GM12878 (cell line): ENCODE measurements at regions not wholly inside any gene's neighbourhood (a gene's known extent, or its start where the extent isn't known, plus 50 kb on each side); places are given as distances from the start of the nearest gene placed in this dataset.

Experiments used
- ATAC-seq: fragments of 200-7000 bp; cut with Tn5 transposase; 3 replicates; pipeline ENCODE4 v1.9.1; 2020; ENCODE audit warnings: mild to moderate bottlenecking, moderate library complexity
- BruUV-seq: library from RNA; stranded (reverse); fragments of 400-500 nt; replicated peaks from 2 replicates; lab custom pipeline; 2021; lab: Mats Ljungman, UMichigan
- CTCF ChIA-PET: fragments of 300-600 bp; sonication (Branson Sonifier 250); formaldehyde crosslinking; extraction: SDS; loops from one replicate; lab custom pipeline; 2021; ENCODE audit warnings: inconsistent platforms; lab: Yijun Ruan, JAX
- POLR2A ChIA-PET: fragments of 350-600 bp; formaldehyde crosslinking; extraction: SDS; loops from one replicate; lab custom pipeline; 2021; ENCODE audit warnings: inconsistent platforms; lab: Charles Lee
- RAD21 ChIA-PET: fragments of 300-600 bp; sonication (Branson Sonifier 250); formaldehyde crosslinking; loops from one replicate; lab custom pipeline; 2023; ENCODE audit warnings: antibody characterized with exemption; ENCODE audit not compliant: unreplicated experiment; lab: Charles Lee
- SMC1A ChIA-PET: fragments of 300-600 bp; sonication (Branson Sonifier 250); formaldehyde crosslinking; loops from one replicate; lab custom pipeline; 2023; ENCODE audit not compliant: unreplicated experiment, uncharacterized antibody; lab: Charles Lee
- DNase-seq: peaks from one replicate; pipeline ENCODE4 v3.0.0-alpha.2; 2011; ENCODE audit warnings: low read depth, low spot score
- FAIRE-seq: peaks from 3 replicates; lab custom pipeline; 2011; peaks lifted over from hg19 to GRCh38; lab: Jason Lieb, UNC
- H2AFZ ChIP-seq: 2 replicates; pipeline ENCODE4 v1.6.0; 2011; ENCODE audit warnings: low read depth, low read length, control low read depth; ENCODE audit not compliant: control insufficient read depth
- H3K27ac ChIP-seq: 2 replicates; pipeline ENCODE4 v1.5.1; 2011; ENCODE audit warnings: control low read depth; ENCODE audit not compliant: control insufficient read depth, insufficient read depth
- H3K27me3 ChIP-seq, 2 experiments: replicated peaks in 1 of 2; 2 replicates each; pipeline versions ENCODE4 v1.6.0 to v1.6.1; 2011; ENCODE audit warnings: low read length in 1 of 2; ENCODE audit not compliant: control insufficient read depth in 2 of 2, insufficient read depth in 2 of 2
- H3K36me3 ChIP-seq, 2 experiments: 2 replicates each; pipeline ENCODE4 v1.5.1; 2011; ENCODE audit warnings: low read length in 1 of 2; ENCODE audit not compliant: control insufficient read depth in 2 of 2, insufficient read depth in 2 of 2
- H3K4me1 ChIP-seq: 2 replicates; pipeline ENCODE4 v1.6.1; 2011; ENCODE audit warnings: mild to moderate bottlenecking, low read length, moderate library complexity, mixed read lengths; ENCODE audit not compliant: control insufficient read depth, insufficient read depth
- H3K4me2 ChIP-seq: 2 replicates; pipeline ENCODE4 v1.6.0; 2011; ENCODE audit warnings: control low read depth; ENCODE audit not compliant: control insufficient read depth, insufficient read depth
- H3K4me3 ChIP-seq: fragments of 200-600 bp; sonication (generic); 2 replicates; pipeline ENCODE4 v1.5.1; 2016
- H3K79me2 ChIP-seq: 2 replicates; pipeline ENCODE4 v1.6.0; 2011; ENCODE audit warnings: low read length; ENCODE audit not compliant: control insufficient read depth, insufficient read depth
- H3K9ac ChIP-seq: 2 replicates; pipeline ENCODE4 v1.8.0; 2011; ENCODE audit warnings: low read length, control low read depth, mixed read lengths; ENCODE audit not compliant: control insufficient read depth, insufficient read depth
- H3K9me3 ChIP-seq: replicated peaks from 3 replicates; pipeline ENCODE4 v1.5.1; 2011; ENCODE audit warnings: mild to moderate bottlenecking, low read length; ENCODE audit not compliant: control insufficient read depth, insufficient read depth
- H4K20me1 ChIP-seq: 2 replicates; pipeline ENCODE4 v1.6.0; 2011; ENCODE audit not compliant: control insufficient read depth, insufficient read depth
- ATF7 ChIP-seq: fragments of 450-650 bp; IDR thresholded peaks from 2 replicates; pipeline ENCODE4 v1.6.1; 2016; ENCODE audit warnings: low read depth, mild to moderate bottlenecking
- BMI1 ChIP-seq: fragments of 450-650 bp; IDR thresholded peaks from 2 replicates; pipeline ENCODE4 v1.6.1; 2016; ENCODE audit warnings: mild to moderate bottlenecking, moderate library complexity, borderline replicate concordance
- CEBPB ChIP-seq, 2 experiments: fragments of 150-350 bp in 1 of 2; IDR thresholded peaks; 2 replicates each; pipeline ENCODE4 v1.6.1; 2012 to 2014; ENCODE audit warnings: low read depth in 2 of 2, low read length in 2 of 2, borderline replicate concordance in 1 of 2, inconsistent platforms in 1 of 2
- RBBP5 ChIP-seq: fragments of 200-600 bp; sonication (generic); conservative IDR thresholded peaks from 2 replicates; pipeline ENCODE4 v1.6.1; 2016
- SMARCA5 ChIP-seq: fragments of 450-650 bp; IDR thresholded peaks from 2 replicates; pipeline ENCODE4 v1.6.1; 2017; ENCODE audit warnings: mild to moderate bottlenecking
- WGBS: methylation state at CpG from one replicate; pipeline ENCODE4 v1.1.6; 2016; ENCODE audit warnings: low lambda C conversion rate; ENCODE audit not compliant: insufficient replicate concordance, insufficient coverage; ENCODE audit errors: missing lambda C conversion rate; 5-methylcytosine and 5-hydroxymethylcytosine counted together
- in situ Hi-C: fragments of 300-500 bp; cut with MboI; formaldehyde crosslinking; loops from 9 replicates; pipeline ENCODE4 v1.14.3; 2018; ENCODE audit warnings: mixed read lengths
- intact Hi-C: fragments of 100-400 bp; cut with micrococcal nuclease; formaldehyde crosslinking; loops from one replicate; pipeline ENCODE4 v1.14.2; 2022; ENCODE audit not compliant: unreplicated experiment
- TF ChIP-seq, protein P1 (sequence below): IDR thresholded peaks from 2 replicates; pipeline ENCODE4 v1.6.1; 2011; ENCODE audit warnings: borderline replicate concordance, low read depth, mild to moderate bottlenecking, moderate library complexity, mixed read lengths, low read length; ENCODE audit not compliant: insufficient read depth; ENCODE audit errors: extremely low read length
- TF ChIP-seq, protein P2 (sequence below): IDR thresholded peaks from 2 replicates; pipeline ENCODE4 v1.6.1; 2012; ENCODE audit warnings: low read length, inconsistent platforms
- TF ChIP-seq, protein P3 (sequence below): fragments of 450-650 bp; IDR thresholded peaks from 2 replicates; pipeline ENCODE4 v1.6.1; 2017; ENCODE audit warnings: mild to moderate bottlenecking, moderate library complexity
- TF ChIP-seq, protein P4 (sequence below): fragments of 450-650 bp; IDR thresholded peaks from 2 replicates; pipeline ENCODE4 v1.6.1; 2017; ENCODE audit warnings: mild to moderate bottlenecking, low read depth, inconsistent platforms; ENCODE audit not compliant: poor library complexity, severe bottlenecking
- TF ChIP-seq, protein P5 (sequence below): IDR thresholded peaks from 2 replicates; pipeline ENCODE4 v1.6.1; 2012; ENCODE audit warnings: improper control_type of control experiment, low read depth, low read length; ENCODE audit not compliant: insufficient replicate concordance

DNA sequence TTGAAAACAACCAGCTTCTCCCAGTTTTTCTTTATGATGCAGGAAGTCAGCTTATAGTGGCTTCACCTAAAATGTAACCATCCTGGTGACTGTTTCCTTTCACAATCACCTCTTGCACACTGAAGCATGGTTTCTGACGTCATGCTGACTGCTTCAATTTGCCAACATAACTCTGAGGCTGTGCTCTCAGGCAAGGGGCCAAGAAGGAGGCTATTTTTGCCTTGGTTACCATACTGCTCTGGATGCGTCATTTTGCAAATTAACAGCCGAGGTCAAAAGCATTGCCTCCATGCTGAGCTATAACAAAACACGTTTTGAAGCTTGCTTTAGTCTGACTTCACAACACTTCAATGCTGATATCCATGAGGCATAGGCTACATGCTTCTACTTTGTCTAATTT lies 397.8 kb downstream of the METTL4 start:
- WGBS: 14% methylated on average over 4 of the region's 4 CpGs
- POLR2A ChIA-PET: no interaction called here
- Histone ChIP-seq H3K4me2 (no peak overlapping the region), H3K9ac (no peak overlapping the region), H3K27me3 (no peaks in the 10 kb centered on the region), H3K27ac (no peak overlapping the region), H3K4me3 (no peak overlapping the region), H3K9me3 (no peaks in the 10 kb centered on the region), H3K36me3 (no peaks in the 10 kb centered on the region), H2AFZ (no peak overlapping the region), H3K4me1 (no peaks in the 10 kb centered on the region), H4K20me1 (no peaks in the 10 kb centered on the region), H3K79me2 (no peaks in the 10 kb centered on the region)
- SMC1A ChIA-PET: interaction anchor here (0.8 kb wide), 1 partner anchor 17 kb away, joined by 3 read pairs; no protein-coding TSS in a partner anchor
- no TSS peak for BruUV-seq
- no peak for DNase-seq
- FAIRE-seq: no peak
- in situ Hi-C loops (no loop called here), intact Hi-C loops (no loop called here)
- RAD21 ChIA-PET: no interaction called here
- CTCF ChIA-PET: no interaction called here
- ATAC-seq: no peak
- TF ChIP-seq, protein P1, sequence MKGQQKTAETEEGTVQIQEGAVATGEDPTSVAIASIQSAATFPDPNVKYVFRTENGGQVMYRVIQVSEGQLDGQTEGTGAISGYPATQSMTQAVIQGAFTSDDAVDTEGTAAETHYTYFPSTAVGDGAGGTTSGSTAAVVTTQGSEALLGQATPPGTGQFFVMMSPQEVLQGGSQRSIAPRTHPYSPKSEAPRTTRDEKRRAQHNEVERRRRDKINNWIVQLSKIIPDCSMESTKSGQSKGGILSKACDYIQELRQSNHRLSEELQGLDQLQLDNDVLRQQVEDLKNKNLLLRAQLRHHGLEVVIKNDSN: no peak
- TF ChIP-seq CEBPB (IDR thresholded peaks at IDR 0.05; ENCODE audit: borderline replicate concordance in 1 of 2, low read depth in 2 of 2, low read length in 2 of 2) (no peak), RBBP5 (no peak), BMI1 (no peak), ATF7 (no peak), SMARCA5 (no peak)
- TF ChIP-seq, protein P2, sequence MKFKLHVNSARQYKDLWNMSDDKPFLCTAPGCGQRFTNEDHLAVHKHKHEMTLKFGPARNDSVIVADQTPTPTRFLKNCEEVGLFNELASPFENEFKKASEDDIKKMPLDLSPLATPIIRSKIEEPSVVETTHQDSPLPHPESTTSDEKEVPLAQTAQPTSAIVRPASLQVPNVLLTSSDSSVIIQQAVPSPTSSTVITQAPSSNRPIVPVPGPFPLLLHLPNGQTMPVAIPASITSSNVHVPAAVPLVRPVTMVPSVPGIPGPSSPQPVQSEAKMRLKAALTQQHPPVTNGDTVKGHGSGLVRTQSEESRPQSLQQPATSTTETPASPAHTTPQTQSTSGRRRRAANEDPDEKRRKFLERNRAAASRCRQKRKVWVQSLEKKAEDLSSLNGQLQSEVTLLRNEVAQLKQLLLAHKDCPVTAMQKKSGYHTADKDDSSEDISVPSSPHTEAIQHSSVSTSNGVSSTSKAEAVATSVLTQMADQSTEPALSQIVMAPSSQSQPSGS: no peak
- TF ChIP-seq, protein P3, sequence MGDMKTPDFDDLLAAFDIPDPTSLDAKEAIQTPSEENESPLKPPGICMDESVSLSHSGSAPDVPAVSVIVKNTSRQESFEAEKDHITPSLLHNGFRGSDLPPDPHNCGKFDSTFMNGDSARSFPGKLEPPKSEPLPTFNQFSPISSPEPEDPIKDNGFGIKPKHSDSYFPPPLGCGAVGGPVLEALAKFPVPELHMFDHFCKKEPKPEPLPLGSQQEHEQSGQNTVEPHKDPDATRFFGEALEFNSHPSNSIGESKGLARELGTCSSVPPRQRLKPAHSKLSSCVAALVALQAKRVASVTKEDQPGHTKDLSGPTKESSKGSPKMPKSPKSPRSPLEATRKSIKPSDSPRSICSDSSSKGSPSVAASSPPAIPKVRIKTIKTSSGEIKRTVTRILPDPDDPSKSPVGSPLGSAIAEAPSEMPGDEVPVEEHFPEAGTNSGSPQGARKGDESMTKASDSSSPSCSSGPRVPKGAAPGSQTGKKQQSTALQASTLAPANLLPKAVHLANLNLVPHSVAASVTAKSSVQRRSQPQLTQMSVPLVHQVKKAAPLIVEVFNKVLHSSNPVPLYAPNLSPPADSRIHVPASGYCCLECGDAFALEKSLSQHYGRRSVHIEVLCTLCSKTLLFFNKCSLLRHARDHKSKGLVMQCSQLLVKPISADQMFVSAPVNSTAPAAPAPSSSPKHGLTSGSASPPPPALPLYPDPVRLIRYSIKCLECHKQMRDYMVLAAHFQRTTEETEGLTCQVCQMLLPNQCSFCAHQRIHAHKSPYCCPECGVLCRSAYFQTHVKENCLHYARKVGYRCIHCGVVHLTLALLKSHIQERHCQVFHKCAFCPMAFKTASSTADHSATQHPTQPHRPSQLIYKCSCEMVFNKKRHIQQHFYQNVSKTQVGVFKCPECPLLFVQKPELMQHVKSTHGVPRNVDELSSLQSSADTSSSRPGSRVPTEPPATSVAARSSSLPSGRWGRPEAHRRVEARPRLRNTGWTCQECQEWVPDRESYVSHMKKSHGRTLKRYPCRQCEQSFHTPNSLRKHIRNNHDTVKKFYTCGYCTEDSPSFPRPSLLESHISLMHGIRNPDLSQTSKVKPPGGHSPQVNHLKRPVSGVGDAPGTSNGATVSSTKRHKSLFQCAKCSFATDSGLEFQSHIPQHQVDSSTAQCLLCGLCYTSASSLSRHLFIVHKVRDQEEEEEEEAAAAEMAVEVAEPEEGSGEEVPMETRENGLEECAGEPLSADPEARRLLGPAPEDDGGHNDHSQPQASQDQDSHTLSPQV: no peak
- TF ChIP-seq, protein P4, sequence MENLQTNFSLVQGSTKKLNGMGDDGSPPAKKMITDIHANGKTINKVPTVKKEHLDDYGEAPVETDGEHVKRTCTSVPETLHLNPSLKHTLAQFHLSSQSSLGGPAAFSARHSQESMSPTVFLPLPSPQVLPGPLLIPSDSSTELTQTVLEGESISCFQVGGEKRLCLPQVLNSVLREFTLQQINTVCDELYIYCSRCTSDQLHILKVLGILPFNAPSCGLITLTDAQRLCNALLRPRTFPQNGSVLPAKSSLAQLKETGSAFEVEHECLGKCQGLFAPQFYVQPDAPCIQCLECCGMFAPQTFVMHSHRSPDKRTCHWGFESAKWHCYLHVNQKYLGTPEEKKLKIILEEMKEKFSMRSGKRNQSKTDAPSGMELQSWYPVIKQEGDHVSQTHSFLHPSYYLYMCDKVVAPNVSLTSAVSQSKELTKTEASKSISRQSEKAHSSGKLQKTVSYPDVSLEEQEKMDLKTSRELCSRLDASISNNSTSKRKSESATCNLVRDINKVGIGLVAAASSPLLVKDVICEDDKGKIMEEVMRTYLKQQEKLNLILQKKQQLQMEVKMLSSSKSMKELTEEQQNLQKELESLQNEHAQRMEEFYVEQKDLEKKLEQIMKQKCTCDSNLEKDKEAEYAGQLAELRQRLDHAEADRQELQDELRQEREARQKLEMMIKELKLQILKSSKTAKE: no peak
- TF ChIP-seq, protein P5, sequence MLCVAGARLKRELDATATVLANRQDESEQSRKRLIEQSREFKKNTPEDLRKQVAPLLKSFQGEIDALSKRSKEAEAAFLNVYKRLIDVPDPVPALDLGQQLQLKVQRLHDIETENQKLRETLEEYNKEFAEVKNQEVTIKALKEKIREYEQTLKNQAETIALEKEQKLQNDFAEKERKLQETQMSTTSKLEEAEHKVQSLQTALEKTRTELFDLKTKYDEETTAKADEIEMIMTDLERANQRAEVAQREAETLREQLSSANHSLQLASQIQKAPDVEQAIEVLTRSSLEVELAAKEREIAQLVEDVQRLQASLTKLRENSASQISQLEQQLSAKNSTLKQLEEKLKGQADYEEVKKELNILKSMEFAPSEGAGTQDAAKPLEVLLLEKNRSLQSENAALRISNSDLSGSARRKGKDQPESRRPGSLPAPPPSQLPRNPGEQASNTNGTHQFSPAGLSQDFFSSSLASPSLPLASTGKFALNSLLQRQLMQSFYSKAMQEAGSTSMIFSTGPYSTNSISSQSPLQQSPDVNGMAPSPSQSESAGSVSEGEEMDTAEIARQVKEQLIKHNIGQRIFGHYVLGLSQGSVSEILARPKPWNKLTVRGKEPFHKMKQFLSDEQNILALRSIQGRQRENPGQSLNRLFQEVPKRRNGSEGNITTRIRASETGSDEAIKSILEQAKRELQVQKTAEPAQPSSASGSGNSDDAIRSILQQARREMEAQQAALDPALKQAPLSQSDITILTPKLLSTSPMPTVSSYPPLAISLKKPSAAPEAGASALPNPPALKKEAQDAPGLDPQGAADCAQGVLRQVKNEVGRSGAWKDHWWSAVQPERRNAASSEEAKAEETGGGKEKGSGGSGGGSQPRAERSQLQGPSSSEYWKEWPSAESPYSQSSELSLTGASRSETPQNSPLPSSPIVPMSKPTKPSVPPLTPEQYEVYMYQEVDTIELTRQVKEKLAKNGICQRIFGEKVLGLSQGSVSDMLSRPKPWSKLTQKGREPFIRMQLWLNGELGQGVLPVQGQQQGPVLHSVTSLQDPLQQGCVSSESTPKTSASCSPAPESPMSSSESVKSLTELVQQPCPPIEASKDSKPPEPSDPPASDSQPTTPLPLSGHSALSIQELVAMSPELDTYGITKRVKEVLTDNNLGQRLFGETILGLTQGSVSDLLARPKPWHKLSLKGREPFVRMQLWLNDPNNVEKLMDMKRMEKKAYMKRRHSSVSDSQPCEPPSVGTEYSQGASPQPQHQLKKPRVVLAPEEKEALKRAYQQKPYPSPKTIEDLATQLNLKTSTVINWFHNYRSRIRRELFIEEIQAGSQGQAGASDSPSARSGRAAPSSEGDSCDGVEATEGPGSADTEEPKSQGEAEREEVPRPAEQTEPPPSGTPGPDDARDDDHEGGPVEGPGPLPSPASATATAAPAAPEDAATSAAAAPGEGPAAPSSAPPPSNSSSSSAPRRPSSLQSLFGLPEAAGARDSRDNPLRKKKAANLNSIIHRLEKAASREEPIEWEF: no peak
